ENCODE measurements at regions not wholly inside any gene's neighbourhood (a gene's known extent, or its start where the extent isn't known, plus 50 kb on each side); places are given as distances from the start of the nearest gene placed in this dataset.
"Not testable (repeated sequence)": the region's sequence is repeated elsewhere in the genome, so short reads cannot be mapped to it uniquely, and the experiment has no call there.

GRCh38 chr5:52605317-52606313, 182.1 kb upstream of the ITGA1 start:
- no peak for DNase-seq (ENCODE audit: low read depth)

- no peak for DNase-seq (ENCODE audit: low read depth)
Observed at GRCh38 chr5:52607227-52607824, 180.4 kb upstream of the ITGA1 start.

GRCh38 chr5:52620315-52620714, 167.4 kb upstream of the ITGA1 start:
- no peak for DNase-seq (ENCODE audit: low read depth)

- DNase-seq (ENCODE audit: low read depth): no peak
Observed at GRCh38 chr5:52623291-52623690, 164.4 kb upstream of the ITGA1 start.

- no peak for DNase-seq (ENCODE audit: low read depth)
Observed at GRCh38 chr5:52624291-52624690, 163.4 kb upstream of the ITGA1 start.

GRCh38 chr5:52626312-52626711, 161.4 kb upstream of the ITGA1 start:
- DNase-seq (ENCODE audit: low read depth): no peak

GRCh38 chr5:52627740-52628139, 160.0 kb upstream of the ITGA1 start:
- no peak for DNase-seq (ENCODE audit: low read depth)

- DNase-seq (ENCODE audit: low read depth): no peak
Observed at GRCh38 chr5:52632281-52632680, 155.4 kb upstream of the ITGA1 start.

GRCh38 chr5:52634171-52634570, 153.5 kb upstream of the ITGA1 start:
- DNase-seq (ENCODE audit: low read depth): not testable (repeated sequence)

GRCh38 chr5:52638732-52639131, 149.0 kb upstream of the ITGA1 start:
- no peak for DNase-seq (ENCODE audit: low read depth)

- DNase-seq (ENCODE audit: low read depth): no peak
Observed at GRCh38 chr5:52648726-52649125, 139.0 kb upstream of the ITGA1 start.

GRCh38 chr5:52655163-52655562, 132.6 kb upstream of the ITGA1 start:
- no peak for DNase-seq (ENCODE audit: low read depth)

- DNase-seq (ENCODE audit: low read depth): no peak
Observed at GRCh38 chr5:52656569-52657246, 131.0 kb upstream of the ITGA1 start.

- peak; percentile 55 for DNase-seq (ENCODE audit: low read depth)
Observed at GRCh38 chr5:52657247-52657645, 130.5 kb upstream of the ITGA1 start.

GRCh38 chr5:52658246-52658645, 129.5 kb upstream of the ITGA1 start:
- no peak for DNase-seq (ENCODE audit: low read depth)

- DNase-seq (ENCODE audit: low read depth): no peak
Observed at GRCh38 chr5:52660621-52661020, 127.1 kb upstream of the ITGA1 start.

- DNase-seq (ENCODE audit: low read depth): peak; percentile 73
Observed at GRCh38 chr5:52661903-52662595, 125.7 kb upstream of the ITGA1 start.

- DNase-seq (ENCODE audit: low read depth): peak; percentile 19
Observed at GRCh38 chr5:52665559-52665958, 122.2 kb upstream of the ITGA1 start.

- no peak for DNase-seq (ENCODE audit: low read depth)
Observed at GRCh38 chr5:52668139-52668538, 119.6 kb upstream of the ITGA1 start.

GRCh38 chr5:52668544-52669185, 119.1 kb upstream of the ITGA1 start:
- DNase-seq (ENCODE audit: low read depth): no peak

- no peak for DNase-seq (ENCODE audit: low read depth)
Observed at GRCh38 chr5:52672459-52672858, 115.3 kb upstream of the ITGA1 start.

- no peak for DNase-seq (ENCODE audit: low read depth)
Observed at GRCh38 chr5:52673495-52673894, 114.2 kb upstream of the ITGA1 start.

Measured in iris pigment epithelial cell (primary cell).